Osteocyte (in vitro differentiated cells): ENCODE measurements at regions not wholly inside any gene's neighbourhood (a gene's known extent, or its start where the extent isn't known, plus 50 kb on each side); places are given as distances from the start of the nearest gene placed in this dataset.
"Not testable (repeated sequence)": the region's sequence is repeated elsewhere in the genome, so short reads cannot be mapped to it uniquely, and the experiment has no call there.

Experiments
- DNase-seq: peaks from one replicate; pipeline ENCODE4 v3.0.0; 2021; ENCODE audit warnings: mixed read lengths; ENCODE audit not compliant: unreplicated experiment; ENCODE audit errors: extremely low spot score
- H3K27ac Mint-ChIP-seq: one replicate; pipeline ENCODE4 v1.8.0; 2021; ENCODE audit warnings: mild to moderate bottlenecking, mixed read lengths; ENCODE audit not compliant: unreplicated experiment
- H3K27me3 Mint-ChIP-seq: one replicate; pipeline ENCODE4 v1.8.0; 2021; ENCODE audit warnings: mixed read lengths; ENCODE audit not compliant: unreplicated experiment
- H3K36me3 Mint-ChIP-seq: one replicate; pipeline ENCODE4 v1.8.0; 2021; ENCODE audit warnings: mixed read lengths; ENCODE audit not compliant: unreplicated experiment
- H3K4me1 Mint-ChIP-seq: one replicate; pipeline ENCODE4 v1.8.0; 2021; ENCODE audit warnings: mixed read lengths; ENCODE audit not compliant: unreplicated experiment
- H3K4me3 Mint-ChIP-seq: one replicate; pipeline ENCODE4 v1.8.0; 2021; ENCODE audit warnings: mild to moderate bottlenecking, moderate library complexity, mixed read lengths; ENCODE audit not compliant: unreplicated experiment
- H3K9me3 Mint-ChIP-seq: one replicate; pipeline ENCODE4 v1.8.0; 2021; ENCODE audit warnings: mixed read lengths; ENCODE audit not compliant: unreplicated experiment
- CTCF ChIP-seq: fragments of 200-600 bp; sonication (generic); IDR thresholded peaks from 2 replicates; pipeline ENCODE4 v1.5.0; 2021; ENCODE audit warnings: antibody characterized with exemption, mild to moderate bottlenecking, moderate library complexity

GRCh38 chr1:221040691-221041285, 161.5 kb downstream of the HLX start:
- no peak for DNase-seq
- Mint-ChIP-seq H3K27ac (no peak overlapping the region), H3K36me3 (no peaks in the 10 kb centered on the region), H3K4me3 (no peak overlapping the region), H3K9me3 (peaks cover 8% of the 10 kb centered on the region), H3K4me1 (no peaks in the 10 kb centered on the region), H3K27me3 (peaks cover 11% of the 10 kb centered on the region)
- no peak for TF ChIP-seq CTCF

GRCh38 chr1:221044538-221044937, 165.3 kb downstream of the HLX start:
- H3K27ac Mint-ChIP-seq = no peak overlapping the region
- no peak for DNase-seq
- no peak overlapping the region for H3K4me3 Mint-ChIP-seq
- H3K9me3 Mint-ChIP-seq = peaks cover 8% of the 10 kb centered on the region
- H3K27me3 Mint-ChIP-seq = peaks cover 15% of the 10 kb centered on the region
- H3K36me3 Mint-ChIP-seq = no peaks in the 10 kb centered on the region
- TF ChIP-seq CTCF = no peak
- peaks cover 5% of the 10 kb centered on the region for H3K4me1 Mint-ChIP-seq

- H3K4me3 Mint-ChIP-seq = no peak overlapping the region
These were observed 165.9 kb downstream of the HLX start for GRCh38 chr1:221045151-221045550.

GRCh38 chr1:221045842-221046831, 166.9 kb downstream of the HLX start:
- Mint-ChIP-seq H3K4me3 (no peak overlapping the region), H3K4me1 (peaks cover 5% of the 10 kb centered on the region), H3K27ac (no peak overlapping the region), H3K27me3 (peaks cover 12% of the 10 kb centered on the region), H3K9me3 (peaks cover 9% of the 10 kb centered on the region), H3K36me3 (no peaks in the 10 kb centered on the region)
- DNase-seq = no peak
- no peak for TF ChIP-seq CTCF

More at GRCh38 chr1:221045151-221045550, 165.9 kb downstream of the HLX start:
- DNase-seq = no peak
- H3K27me3 Mint-ChIP-seq = peaks cover 16% of the 10 kb centered on the region
- H3K36me3 Mint-ChIP-seq = no peaks in the 10 kb centered on the region
- H3K4me1 Mint-ChIP-seq = peaks cover 5% of the 10 kb centered on the region
- H3K9me3 Mint-ChIP-seq = peaks cover 9% of the 10 kb centered on the region
- H3K27ac Mint-ChIP-seq = no peak overlapping the region
- TF ChIP-seq CTCF = no peak

GRCh38 chr1:221051391-221051790, 172.1 kb downstream of the HLX start:
- not testable (repeated sequence) for H3K4me1 Mint-ChIP-seq, H3K27ac Mint-ChIP-seq, H3K36me3 Mint-ChIP-seq, H3K4me3 Mint-ChIP-seq, DNase-seq
- peaks cover 13% of the 10 kb centered on the region for H3K9me3 Mint-ChIP-seq
- peaks cover 16% of the 10 kb centered on the region for H3K27me3 Mint-ChIP-seq
